ENCODE measurements at regions not wholly inside any gene's neighbourhood (a gene's known extent, or its start where the extent isn't known, plus 50 kb on each side); places are given as distances from the start of the nearest gene placed in this dataset.

- Mint-ChIP-seq H3K4me1 (ENCODE audit: low read depth, unreplicated experiment) (peaks cover 7% of the 10 kb centered on the region), H3K36me3 (ENCODE audit: insufficient read depth, unreplicated experiment) (no peaks in the 10 kb centered on the region), H3K27ac (ENCODE audit: unreplicated experiment) (no peak overlapping the region), H3K27me3 (ENCODE audit: insufficient read depth, unreplicated experiment) (peaks cover 11% of the 10 kb centered on the region), H3K4me3 (ENCODE audit: unreplicated experiment) (no peak overlapping the region), H3K9me3 (ENCODE audit: unreplicated experiment) (no peaks in the 10 kb centered on the region)
- H3K36me3 ChIP-seq (ENCODE audit: control insufficient read depth, insufficient read depth, low read length): no peaks in the 10 kb centered on the region
- H3K9me3 ChIP-seq: no peaks in the 10 kb centered on the region
- TF ChIP-seq CTCF (IDR thresholded peaks at IDR 0.05; ENCODE audit: insufficient read depth in 1 of 2, low read depth in 1 of 2, low read length in 1 of 2, severe bottlenecking in 1 of 2, unreplicated experiment in 1 of 2): no peak
- CTCF ChIA-PET: interaction anchor here (1.6 kb wide), 1 partner anchor 319 kb away, joined by 6 read pairs; no protein-coding TSS in a partner anchor
- POLR2A ChIA-PET: no interaction called here
- intact Hi-C loops (cut with micrococcal nuclease; ENCODE audit: unreplicated experiment): loop anchor here (10.0 kb wide), 1 partner anchor 244 kb away; no protein-coding TSS in a partner anchor
- no peaks in the 10 kb centered on the region for H3K27me3 ChIP-seq (replicated peaks; ENCODE audit: control insufficient read depth, insufficient read depth, low read length)
- no peak for DNase-seq
- H3K4me1 ChIP-seq: no peaks in the 10 kb centered on the region; the same call in 1 of the 2 replicates
- no peak overlapping the region for H3K4me3 ChIP-seq (ENCODE audit: low read depth, low read length)
- no TSS peak for BruUV-seq (replicated peaks)
Observed at GRCh38 chr6:12608874-12609273, 107.7 kb upstream of the PHACTR1 start.

GRCh38 chr6:12609751-12610150 is 106.8 kb upstream of the PHACTR1 start:
- Histone ChIP-seq H3K27me3 (replicated peaks; ENCODE audit: control insufficient read depth, insufficient read depth, low read length) (no peaks in the 10 kb centered on the region), H3K4me1 (no peaks in the 10 kb centered on the region), H3K9me3 (no peaks in the 10 kb centered on the region), H3K36me3 (ENCODE audit: control insufficient read depth, insufficient read depth, low read length) (no peaks in the 10 kb centered on the region), H3K4me3 (ENCODE audit: low read depth, low read length) (no peak overlapping the region)
- Mint-ChIP-seq H3K4me1 (ENCODE audit: low read depth, unreplicated experiment) (peaks cover 6% of the 10 kb centered on the region), H3K4me3 (ENCODE audit: unreplicated experiment) (no peak overlapping the region), H3K9me3 (ENCODE audit: unreplicated experiment) (no peaks in the 10 kb centered on the region), H3K27ac (ENCODE audit: unreplicated experiment) (no peak overlapping the region), H3K27me3 (ENCODE audit: insufficient read depth, unreplicated experiment) (peaks cover 11% of the 10 kb centered on the region), H3K36me3 (ENCODE audit: insufficient read depth, unreplicated experiment) (no peaks in the 10 kb centered on the region)
- ChIA-PET POLR2A (no interaction called here), CTCF (interaction anchor here (1.3 kb wide), 1 partner anchor 320 kb away, joined by 5 read pairs; the partner anchor contains the start of gene EDN1)
- no peak for DNase-seq
- intact Hi-C loops (cut with micrococcal nuclease; ENCODE audit: unreplicated experiment): loop anchor here (10.0 kb wide), 1 partner anchor 245 kb away; no protein-coding TSS in a partner anchor
- no TSS peak for BruUV-seq (replicated peaks)
- TF ChIP-seq CTCF (IDR thresholded peaks at IDR 0.05; ENCODE audit: insufficient read depth in 1 of 2, low read depth in 1 of 2, low read length in 1 of 2, severe bottlenecking in 1 of 2, unreplicated experiment in 1 of 2): no peak

- BruUV-seq (replicated peaks): no TSS peak
- no peaks in the 10 kb centered on the region for H3K9me3 Mint-ChIP-seq (ENCODE audit: unreplicated experiment)
- POLR2A ChIA-PET: no interaction called here
- H3K27me3 Mint-ChIP-seq (ENCODE audit: insufficient read depth, unreplicated experiment): peaks cover 11% of the 10 kb centered on the region
- CTCF ChIA-PET: interaction anchor here (1.3 kb wide), 1 partner anchor 321 kb away, joined by 5 read pairs; the partner anchor contains the start of gene EDN1
- intact Hi-C loops (cut with micrococcal nuclease; ENCODE audit: unreplicated experiment): no loop called here
- no peaks in the 10 kb centered on the region for H3K9me3 ChIP-seq
- no peaks in the 10 kb centered on the region for H3K4me1 ChIP-seq
- H3K27me3 ChIP-seq (replicated peaks; ENCODE audit: control insufficient read depth, insufficient read depth, low read length): no peaks in the 10 kb centered on the region
- no peaks in the 10 kb centered on the region for H3K36me3 Mint-ChIP-seq (ENCODE audit: insufficient read depth, unreplicated experiment)
- no peaks in the 10 kb centered on the region for H3K36me3 ChIP-seq (ENCODE audit: control insufficient read depth, insufficient read depth, low read length)
- no peak overlapping the region for H3K27ac Mint-ChIP-seq (ENCODE audit: unreplicated experiment)
- no peak overlapping the region for H3K4me3 Mint-ChIP-seq (ENCODE audit: unreplicated experiment)
- TF ChIP-seq CTCF (IDR thresholded peaks at IDR 0.05; ENCODE audit: insufficient read depth in 1 of 2, low read depth in 1 of 2, low read length in 1 of 2, severe bottlenecking in 1 of 2, unreplicated experiment in 1 of 2): no peak
- H3K4me1 Mint-ChIP-seq (ENCODE audit: low read depth, unreplicated experiment): peaks cover 6% of the 10 kb centered on the region
- no peak for DNase-seq
- no peak overlapping the region for H3K4me3 ChIP-seq (ENCODE audit: low read depth, low read length)
Observed at GRCh38 chr6:12610862-12611261, 105.7 kb upstream of the PHACTR1 start.
